GM18498 (cell line): ENCODE measurements at regions not wholly inside any gene's neighbourhood (a gene's known extent, or its start where the extent isn't known, plus 50 kb on each side); places are given as distances from the start of the nearest gene placed in this dataset.
"Not testable (repeated sequence)": the region's sequence is repeated elsewhere in the genome, so short reads cannot be mapped to it uniquely, and the experiment has no call there.

Experiments
- ATAC-seq: cut with Tn5 transposase; IDR thresholded peaks from one replicate; pipeline ENCODE4 v1.9.1; 2021; ENCODE audit warnings: mild to moderate bottlenecking, moderate library complexity; ENCODE audit not compliant: unreplicated experiment

DNA sequence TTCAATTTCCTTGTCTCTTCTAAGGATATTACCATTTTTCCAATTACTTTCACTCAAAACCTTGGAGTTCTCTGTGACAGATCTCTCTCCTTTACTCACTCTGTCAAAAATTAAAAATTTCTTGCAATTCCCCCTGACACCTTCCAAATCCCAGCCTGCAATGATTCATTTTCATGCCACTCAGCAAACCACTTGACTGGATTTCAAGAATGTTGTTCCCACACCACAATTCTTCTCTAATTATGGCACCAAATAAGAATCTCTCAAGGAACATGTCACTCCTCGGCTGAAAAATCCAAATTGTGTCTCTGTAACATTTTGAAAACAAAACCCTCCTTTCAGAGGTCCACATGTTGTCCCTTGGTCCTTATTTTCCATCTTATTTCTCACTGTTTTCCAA, 438.9 kb upstream of the ZP4 start:
- ATAC-seq, result no peak

- ATAC-seq, result not testable (repeated sequence)
Measured at GRCh38 chr1:238327033-238327432, 436.3 kb upstream of the ZP4 start.

DNA sequence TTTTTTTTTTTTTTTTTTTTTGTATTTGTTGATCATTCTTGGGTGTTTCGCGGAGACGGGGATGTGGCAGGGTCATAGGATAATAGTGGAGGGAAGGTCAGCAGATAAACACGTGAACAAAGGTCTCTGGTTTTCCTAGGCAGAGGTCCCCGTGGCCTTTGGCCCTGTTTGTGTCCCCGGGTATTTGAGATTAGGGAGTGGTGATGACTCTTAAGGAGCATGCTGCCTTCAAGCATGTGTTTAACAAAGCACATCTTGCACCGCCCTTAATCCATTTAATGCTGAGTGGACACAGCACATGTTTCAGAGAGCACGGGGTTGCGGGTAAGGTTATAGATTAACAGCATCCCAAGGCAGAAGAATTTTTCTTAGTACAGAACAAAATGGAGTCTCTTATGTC, 435.8 kb upstream of the ZP4 start:
- ATAC-seq, result not testable (repeated sequence)

DNA sequence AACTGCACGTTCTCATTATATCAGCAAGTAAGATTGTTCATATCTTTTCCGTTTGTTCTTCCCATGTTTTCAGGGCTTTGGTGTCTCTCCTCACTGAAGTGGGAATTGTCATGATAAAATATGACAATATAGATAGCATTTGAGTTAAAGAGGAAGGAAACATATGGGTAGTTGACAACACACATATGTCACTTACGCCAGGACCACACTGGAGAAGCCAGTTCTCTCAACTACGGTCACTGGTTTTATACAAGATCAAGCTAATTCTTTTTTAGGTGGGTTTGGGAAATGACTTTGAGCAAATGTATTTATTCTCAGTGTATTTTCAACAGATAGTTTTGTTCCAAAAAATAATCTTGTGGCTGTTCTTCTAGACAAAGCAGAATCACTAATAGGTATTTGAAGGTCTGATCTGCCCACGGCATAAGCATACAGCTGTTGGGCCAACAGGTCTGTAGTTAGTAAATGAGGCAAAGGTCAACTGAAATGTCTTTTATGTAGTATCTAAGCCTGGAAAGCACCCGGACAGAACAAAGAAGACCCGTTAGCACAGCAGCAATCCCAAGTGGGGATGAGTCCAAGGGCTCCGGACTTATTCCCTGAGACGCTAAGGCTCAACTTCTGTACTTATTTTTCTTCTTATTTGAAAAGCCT, 433.6 kb upstream of the ZP4 start:
- no peak for ATAC-seq

GRCh38 chr1:238323490-238323889, 432.8 kb upstream of the ZP4 start:
- ATAC-seq, result no peak

DNA sequence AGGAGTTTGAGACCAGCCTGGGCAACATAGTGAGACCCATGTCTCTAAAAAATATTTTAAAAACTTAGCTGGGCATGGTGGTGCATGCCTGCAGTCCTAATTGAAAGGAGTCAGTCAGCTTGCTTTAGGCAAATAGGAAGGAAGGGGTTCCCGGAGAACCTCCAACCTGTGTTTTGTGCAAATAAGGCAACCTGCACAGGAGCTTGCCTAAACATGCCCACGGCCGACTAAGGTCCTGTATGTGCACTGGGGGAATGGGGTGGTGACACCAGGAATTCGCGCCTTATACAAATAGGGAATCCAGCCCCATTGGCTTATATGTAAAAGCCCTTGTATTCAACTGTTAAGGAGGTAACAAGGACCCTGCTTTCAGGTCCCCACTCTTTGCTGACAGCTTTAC, 429.2 kb upstream of the ZP4 start:
- ATAC-seq, result no peak

- no peak for ATAC-seq
Measured at GRCh38 chr1:238318294-238319110, 427.8 kb upstream of the ZP4 start.

DNA sequence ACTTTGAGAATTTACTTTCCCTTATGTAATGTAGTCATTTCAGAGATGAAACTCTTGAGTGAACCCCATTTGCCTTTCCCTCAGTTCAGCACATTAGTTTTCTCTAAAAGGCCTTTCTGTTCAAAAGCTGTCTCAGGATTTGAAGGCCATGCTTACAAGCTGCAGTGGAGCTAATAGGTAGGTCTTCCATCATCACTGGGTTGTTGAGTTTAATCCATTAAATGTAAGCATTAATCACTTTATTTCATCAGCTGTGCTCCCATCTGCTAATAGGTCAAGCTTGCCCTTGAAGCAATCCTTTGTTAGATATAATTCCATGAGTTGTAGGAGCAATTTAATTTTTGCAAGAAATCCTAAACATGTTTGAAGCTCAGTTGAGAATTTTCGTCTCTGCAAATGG, 422.2 kb upstream of the ZP4 start:
- no peak for ATAC-seq

GRCh38 chr1:238306411-238306810, 415.7 kb upstream of the ZP4 start:
- ATAC-seq, result no peak

DNA sequence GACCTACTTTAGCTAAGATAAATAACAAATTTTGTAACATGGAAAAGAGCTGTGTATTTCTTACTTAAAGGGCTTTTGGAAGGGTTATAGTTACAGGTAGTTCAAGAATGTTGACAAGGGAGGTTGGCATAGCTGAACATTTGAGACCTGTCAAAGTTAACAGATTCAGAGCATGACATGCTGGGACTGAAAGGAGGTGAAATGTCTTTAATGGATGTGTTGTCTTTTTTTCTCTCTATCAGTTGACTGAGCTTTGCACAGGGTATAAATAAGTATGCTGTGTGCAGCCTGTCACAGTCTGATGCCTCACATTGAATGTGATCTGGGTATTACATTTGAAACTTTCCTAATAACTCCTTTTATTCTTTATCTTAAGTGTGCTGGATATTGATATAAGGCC, 411.9 kb upstream of the ZP4 start:
- no peak for ATAC-seq

GRCh38 chr1:238296371-238296770, 405.6 kb upstream of the ZP4 start:
- ATAC-seq, result no peak

GRCh38 chr1:238293075-238293474, 402.4 kb upstream of the ZP4 start:
- ATAC-seq, result no peak

DNA sequence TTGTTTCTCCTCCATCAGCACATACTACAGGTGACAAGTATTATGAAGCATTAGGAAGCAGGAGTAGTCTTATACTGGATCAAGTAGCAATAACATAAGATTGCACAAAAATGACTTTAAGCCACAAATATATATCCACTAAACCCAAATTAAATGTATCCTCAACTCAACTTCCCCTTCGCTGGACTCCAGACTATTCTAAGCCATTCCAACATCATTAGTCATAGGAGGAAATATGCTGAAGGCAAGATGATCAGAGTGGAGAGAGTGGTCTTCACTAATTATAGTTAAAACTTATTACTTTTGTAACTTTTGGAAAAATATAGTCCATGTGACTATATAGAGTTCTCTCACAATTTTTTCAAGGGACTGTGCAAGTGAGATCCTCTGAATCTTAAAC, 390.7 kb upstream of the ZP4 start:
- ATAC-seq, result no peak

DNA sequence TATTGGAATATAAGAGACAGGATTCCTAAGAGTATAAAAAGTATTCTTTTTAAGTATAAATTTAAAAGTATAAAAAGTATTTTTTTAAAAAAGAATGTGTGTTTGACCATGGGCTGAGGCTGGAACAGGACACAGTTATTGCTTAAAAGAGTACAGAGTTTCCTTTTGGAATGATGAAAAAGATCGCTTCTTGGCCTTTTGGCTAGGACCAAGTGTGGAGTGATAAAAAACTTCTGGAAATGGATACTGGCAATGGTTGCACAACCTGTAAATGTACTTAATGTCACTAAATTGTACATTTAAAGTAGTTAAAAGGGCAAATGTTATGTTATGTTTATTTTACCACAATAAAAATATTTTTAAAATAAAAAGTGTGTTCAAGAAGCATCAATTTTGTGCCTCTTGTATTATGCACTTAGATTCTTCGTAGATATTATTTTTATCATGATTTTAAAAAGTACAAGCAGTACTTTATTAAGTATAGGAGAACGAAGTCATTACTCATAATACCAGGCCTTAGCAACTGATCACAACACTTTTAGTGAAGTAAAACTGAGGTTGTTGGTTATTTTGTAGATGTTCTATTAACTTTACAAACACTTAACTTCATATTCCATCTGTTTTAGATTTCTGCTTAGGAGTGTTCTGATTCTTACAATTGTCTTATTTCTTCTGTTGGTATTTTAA, 389.1 kb upstream of the ZP4 start:
- no peak for ATAC-seq

GRCh38 chr1:238272145-238272544, 381.4 kb upstream of the ZP4 start:
- ATAC-seq, result no peak

DNA sequence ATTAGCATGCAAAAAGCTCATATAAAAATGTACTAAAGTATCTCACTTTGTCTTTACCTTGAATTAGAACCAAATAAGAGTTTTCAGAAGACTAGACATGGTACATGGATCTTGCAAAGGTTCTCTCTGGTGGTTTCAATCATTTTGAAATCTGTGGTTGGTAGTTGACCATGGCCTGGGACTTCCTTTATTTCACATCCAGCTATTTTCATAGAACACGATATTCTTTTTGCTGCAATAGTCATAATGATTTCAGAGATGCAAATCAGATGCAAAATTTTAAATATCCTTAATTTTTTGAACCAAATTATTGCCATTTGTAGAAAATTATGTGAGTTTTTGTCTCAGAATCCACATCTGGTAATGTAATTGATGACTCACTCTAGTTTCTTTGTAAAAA, 375.1 kb upstream of the ZP4 start:
- ATAC-seq, result no peak

DNA sequence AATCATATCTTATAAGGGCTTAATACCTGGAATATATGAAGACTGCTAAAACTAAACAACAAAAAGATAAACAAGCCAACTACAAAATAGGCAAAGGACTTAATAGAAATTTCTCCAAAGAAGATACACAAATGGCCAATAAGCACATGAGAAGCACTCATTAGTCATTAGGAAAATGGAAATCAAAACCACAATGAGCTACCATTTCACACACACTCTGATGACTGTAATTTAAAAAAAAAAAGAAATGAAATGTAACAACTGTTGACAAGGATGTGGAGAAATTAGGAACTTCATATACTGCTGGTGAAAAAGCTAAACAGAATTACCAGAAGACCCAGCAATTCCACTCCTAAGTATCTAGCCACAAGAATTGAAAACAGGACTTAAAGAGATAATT, 374.2 kb upstream of the ZP4 start:
- ATAC-seq, result no peak

DNA sequence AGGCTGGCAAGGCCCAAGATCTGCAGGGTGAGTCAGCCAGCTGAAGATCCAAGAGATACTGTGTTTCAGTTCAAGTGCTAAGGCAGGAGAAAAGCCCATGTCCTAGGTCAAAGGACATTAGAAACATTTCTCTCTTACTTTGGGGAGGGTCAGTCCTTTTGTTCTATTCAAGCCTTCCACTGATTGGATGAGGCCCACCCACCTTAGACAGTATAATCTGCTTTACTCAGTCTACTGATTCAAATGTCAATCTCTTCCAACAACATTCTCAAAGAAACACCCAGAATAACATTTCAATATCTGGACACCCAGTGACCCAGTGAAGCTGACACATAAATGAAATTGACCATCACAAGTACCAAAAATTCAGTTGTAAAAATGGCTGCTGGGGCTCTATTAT, 367.8 kb upstream of the ZP4 start:
- ATAC-seq, result no peak

- no peak for ATAC-seq
Measured at GRCh38 chr1:238257018-238257621, 366.4 kb upstream of the ZP4 start.

DNA sequence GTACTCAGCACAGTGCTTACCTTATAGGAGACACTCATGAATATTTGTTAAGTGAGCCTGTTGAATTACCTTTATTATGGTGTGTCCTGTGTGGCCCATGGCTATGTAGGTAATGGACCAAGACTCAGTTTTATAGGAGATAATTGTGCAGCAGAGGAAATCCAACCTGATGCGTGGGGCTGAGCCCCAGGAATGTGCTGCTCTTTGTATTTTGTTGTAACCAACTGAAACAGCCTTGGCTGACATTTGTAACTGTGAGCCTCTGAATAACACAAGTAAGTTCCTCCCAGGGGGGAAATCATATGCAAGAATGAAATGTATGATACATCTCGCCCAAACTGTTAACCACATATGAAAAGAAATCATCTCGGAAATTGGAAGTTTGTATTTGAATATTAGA, 364.2 kb upstream of the ZP4 start:
- ATAC-seq, result no peak

DNA sequence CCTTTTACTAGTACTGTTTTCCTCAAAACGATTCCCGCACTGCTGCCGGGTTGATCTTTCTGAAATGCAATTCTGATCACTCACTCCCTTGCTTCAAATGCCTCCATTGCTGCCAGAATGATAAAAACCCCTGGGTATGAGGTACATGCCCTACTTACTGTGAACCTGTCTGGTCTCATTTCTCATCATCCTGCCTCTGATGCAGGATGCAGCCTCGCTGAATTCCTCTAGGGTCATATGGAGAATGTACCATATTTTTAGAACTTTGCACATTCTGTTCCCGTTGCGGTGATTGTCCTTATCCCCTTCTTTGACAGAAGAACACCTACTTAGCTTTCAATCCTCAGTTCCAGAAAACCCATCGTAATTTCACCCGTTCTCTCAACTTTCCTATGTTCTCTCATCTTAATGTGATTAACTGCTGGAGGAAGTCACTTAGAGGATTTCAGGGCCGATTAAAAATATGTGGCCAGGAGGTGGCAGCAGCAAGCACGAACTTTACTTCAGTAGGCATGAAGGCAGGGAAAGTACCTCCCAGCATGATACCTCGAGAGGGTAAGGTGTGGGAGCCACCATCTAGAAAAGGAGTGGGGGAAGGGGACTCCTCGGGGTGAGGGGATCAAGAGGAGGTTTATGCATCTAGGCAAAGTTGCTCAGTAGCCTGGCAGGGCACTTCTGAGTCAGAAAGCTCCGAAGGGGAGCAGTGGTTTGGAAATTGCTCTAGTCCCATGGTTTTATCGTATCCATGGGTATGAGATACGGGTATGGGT, 361.5 kb upstream of the ZP4 start:
- ATAC-seq, result peak; percentile 75
